Activated naive CD8-positive, alpha-beta T cell treated with anti-CD3 and anti-CD28 coated beads, Interleukin-2, amount 50 U/mL, for 24 hours (primary cell): ENCODE measurements at regions not wholly inside any gene's neighbourhood (a gene's known extent, or its start where the extent isn't known, plus 50 kb on each side); places are given as distances from the start of the nearest gene placed in this dataset.
"Not testable (repeated sequence)": the region's sequence is repeated elsewhere in the genome, so short reads cannot be mapped to it uniquely, and the experiment has no call there.

Source experiments
- ATAC-seq: fragments of 150-1000 bp; cut with Tn5 transposase; one replicate; pipeline ENCODE4 v1.10.0; 2021
- DNase-seq: peaks from one replicate; pipeline ENCODE4 v3.0.0; 2021
- H3K27ac Mint-ChIP-seq: one replicate; pipeline ENCODE4 v1.8.0; 2021; ENCODE audit warnings: mild to moderate bottlenecking, mixed read lengths
- H3K27me3 Mint-ChIP-seq: one replicate; pipeline ENCODE4 v1.8.0; 2021; ENCODE audit warnings: mixed read lengths
- H3K36me3 Mint-ChIP-seq: one replicate; pipeline ENCODE4 v1.8.0; 2021; ENCODE audit warnings: low read depth, mixed read lengths
- H3K4me1 Mint-ChIP-seq: one replicate; pipeline ENCODE4 v1.8.0; 2021; ENCODE audit warnings: mixed read lengths
- H3K4me3 Mint-ChIP-seq: one replicate; pipeline ENCODE4 v1.8.0; 2021; ENCODE audit warnings: mild to moderate bottlenecking, moderate library complexity, mixed read lengths
- H3K9me3 Mint-ChIP-seq: one replicate; pipeline ENCODE4 v1.8.0; 2021; ENCODE audit warnings: mixed read lengths

DNA sequence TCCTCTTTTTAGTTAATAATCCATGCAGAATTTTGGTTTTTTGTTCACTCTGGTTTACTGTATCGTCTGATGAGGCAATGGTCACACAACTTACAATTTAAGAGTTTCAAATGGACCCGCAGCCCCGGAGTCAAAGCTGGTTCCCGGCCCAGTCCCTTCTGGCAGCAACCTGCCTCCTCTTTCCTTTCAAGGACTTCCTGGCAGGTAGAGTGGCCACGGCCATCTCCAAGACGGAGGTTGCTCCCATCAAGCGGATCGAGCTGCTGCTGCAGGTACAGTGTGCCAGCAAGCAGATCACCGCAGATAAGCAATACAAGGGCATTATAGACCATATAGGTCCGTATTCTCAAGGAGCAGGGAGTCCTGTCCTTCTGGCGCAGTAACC is 218.2 kb downstream of the GJA1 start:
- Mint-ChIP-seq H3K9me3 (peaks cover 4% of the 10 kb centered on the region), H3K27ac (no peak overlapping the region), H3K27me3 (no peaks in the 10 kb centered on the region), H3K4me3 (no peak overlapping the region), H3K36me3 (no peaks in the 10 kb centered on the region), H3K4me1 (peaks cover 35% of the 10 kb centered on the region)
- DNase-seq (no peak), ATAC-seq (no peak)

GRCh38 chr6:121657972-121658371 is 222.5 kb downstream of the GJA1 start:
- ATAC-seq (no peak), DNase-seq (no peak)
- Mint-ChIP-seq H3K4me3 (no peak overlapping the region), H3K36me3 (no peaks in the 10 kb centered on the region), H3K4me1 (peaks cover 6% of the 10 kb centered on the region), H3K27ac (no peak overlapping the region), H3K27me3 (no peaks in the 10 kb centered on the region), H3K9me3 (peaks cover 4% of the 10 kb centered on the region)

GRCh38 chr6:121660277-121660676 is 224.8 kb downstream of the GJA1 start:
- Mint-ChIP-seq H3K36me3 (no peaks in the 10 kb centered on the region), H3K4me1 (no peaks in the 10 kb centered on the region), H3K27me3 (no peaks in the 10 kb centered on the region), H3K4me3 (no peak overlapping the region), H3K27ac (no peak overlapping the region), H3K9me3 (peaks cover 7% of the 10 kb centered on the region)
- no peak for ATAC-seq
- no peak for DNase-seq

- no peak overlapping the region for H3K27ac Mint-ChIP-seq
- H3K9me3 Mint-ChIP-seq, result peaks cover 7% of the 10 kb centered on the region
- no peak overlapping the region for H3K4me3 Mint-ChIP-seq
- no peaks in the 10 kb centered on the region for H3K36me3 Mint-ChIP-seq
- H3K4me1 Mint-ChIP-seq, result no peaks in the 10 kb centered on the region
- ATAC-seq (no peak), DNase-seq (no peak)
- no peaks in the 10 kb centered on the region for H3K27me3 Mint-ChIP-seq
These were observed 227.9 kb downstream of the GJA1 start for GRCh38 chr6:121663292-121663810.

GRCh38 chr6:121664158-121664557 is 228.7 kb downstream of the GJA1 start:
- no peaks in the 10 kb centered on the region for H3K4me1 Mint-ChIP-seq
- H3K9me3 Mint-ChIP-seq, result peaks cover 7% of the 10 kb centered on the region
- DNase-seq, result no peak
- no peak overlapping the region for H3K27ac Mint-ChIP-seq
- no peak for ATAC-seq
- H3K4me3 Mint-ChIP-seq, result no peak overlapping the region
- no peaks in the 10 kb centered on the region for H3K36me3 Mint-ChIP-seq
- no peaks in the 10 kb centered on the region for H3K27me3 Mint-ChIP-seq

- ATAC-seq (no peak), DNase-seq (no peak)
- H3K27ac Mint-ChIP-seq, result no peak overlapping the region
- H3K36me3 Mint-ChIP-seq, result no peaks in the 10 kb centered on the region
- no peak overlapping the region for H3K4me3 Mint-ChIP-seq
- peaks cover 7% of the 10 kb centered on the region for H3K9me3 Mint-ChIP-seq
- no peaks in the 10 kb centered on the region for H3K27me3 Mint-ChIP-seq
- H3K4me1 Mint-ChIP-seq, result no peaks in the 10 kb centered on the region
These were observed 231.4 kb downstream of the GJA1 start for GRCh38 chr6:121666814-121667213.

GRCh38 chr6:121668259-121668658 is 232.8 kb downstream of the GJA1 start:
- no peak overlapping the region for H3K27ac Mint-ChIP-seq
- H3K36me3 Mint-ChIP-seq, result no peaks in the 10 kb centered on the region
- no peaks in the 10 kb centered on the region for H3K27me3 Mint-ChIP-seq
- no peaks in the 10 kb centered on the region for H3K4me1 Mint-ChIP-seq
- DNase-seq, result no peak
- H3K4me3 Mint-ChIP-seq, result no peak overlapping the region
- peaks cover 7% of the 10 kb centered on the region for H3K9me3 Mint-ChIP-seq
- no peak for ATAC-seq

DNA sequence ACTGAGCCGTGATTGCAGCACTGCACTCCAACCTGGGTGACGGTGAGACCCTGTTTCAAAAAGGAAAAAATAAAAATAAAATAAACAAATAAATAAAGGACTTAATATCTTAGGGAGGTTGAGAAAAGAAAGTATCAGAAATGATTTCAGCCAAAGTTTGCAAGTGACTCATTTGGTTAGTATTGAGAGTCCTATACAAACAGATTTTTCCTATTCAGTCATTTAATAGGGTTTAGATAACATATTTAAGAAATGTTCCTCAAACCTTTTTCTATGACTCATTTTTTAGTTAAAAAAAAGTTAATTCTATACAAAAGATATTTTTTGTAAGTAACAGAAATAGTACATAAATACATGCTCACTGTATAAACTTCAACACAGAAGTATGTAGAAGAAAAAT is 235.1 kb downstream of the GJA1 start:
- Mint-ChIP-seq H3K27me3 (no peaks in the 10 kb centered on the region), H3K27ac (no peak overlapping the region)
- ATAC-seq, result no peak

DNA sequence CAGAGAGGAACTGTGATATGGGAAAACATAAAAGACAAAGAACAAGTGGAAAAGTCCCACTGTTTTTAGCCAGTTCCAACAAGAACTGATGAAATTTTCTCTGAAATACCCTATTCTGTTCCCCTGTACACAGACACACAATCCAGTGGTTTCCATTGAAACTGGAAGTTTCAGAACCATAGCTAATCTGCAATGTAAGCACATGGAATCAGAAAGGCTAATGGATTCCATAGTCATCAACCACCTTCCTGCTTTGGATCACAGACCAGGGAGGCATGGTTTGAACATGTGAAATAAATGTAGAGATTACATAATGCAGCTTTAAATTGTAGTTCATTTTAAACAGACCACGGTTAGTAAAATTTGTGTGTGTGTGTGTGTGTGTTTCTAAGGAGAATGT is 242.1 kb downstream of the GJA1 start:
- DNase-seq, result no peak
- no peak for ATAC-seq
- no peak overlapping the region for H3K27ac Mint-ChIP-seq
- no peaks in the 10 kb centered on the region for H3K27me3 Mint-ChIP-seq
- H3K4me3 Mint-ChIP-seq, result no peak overlapping the region
- H3K36me3 Mint-ChIP-seq, result no peaks in the 10 kb centered on the region
- no peaks in the 10 kb centered on the region for H3K4me1 Mint-ChIP-seq
- H3K9me3 Mint-ChIP-seq, result no peaks in the 10 kb centered on the region

More for the DNA sequence above, 235.1 kb downstream of the GJA1 start:
- H3K36me3 Mint-ChIP-seq, result no peaks in the 10 kb centered on the region
- H3K4me3 Mint-ChIP-seq, result no peak overlapping the region
- no peaks in the 10 kb centered on the region for H3K9me3 Mint-ChIP-seq
- no peaks in the 10 kb centered on the region for H3K4me1 Mint-ChIP-seq
- no peak for DNase-seq

DNA sequence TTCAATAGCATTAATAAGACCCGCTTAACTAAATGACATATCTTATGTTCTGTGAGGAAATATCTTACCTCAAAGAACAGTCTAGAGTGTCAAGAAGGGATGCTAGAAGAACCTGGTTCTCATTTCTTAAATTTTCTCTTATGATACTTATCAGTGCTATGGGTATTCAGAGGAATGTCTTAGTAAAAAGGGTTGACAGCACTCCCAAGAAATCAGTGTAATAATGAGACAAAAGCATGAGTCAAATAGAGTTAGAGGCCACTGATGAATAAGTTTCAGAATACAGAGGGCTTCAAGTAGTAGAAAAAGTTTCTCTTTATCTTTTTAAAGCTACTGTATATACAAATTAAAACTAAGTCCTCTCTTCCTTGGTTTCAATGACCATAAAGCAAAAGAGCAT is 242.8 kb downstream of the GJA1 start:
- no peaks in the 10 kb centered on the region for H3K27me3 Mint-ChIP-seq
- H3K9me3 Mint-ChIP-seq, result peaks cover under 1% of the 10 kb centered on the region
- no peaks in the 10 kb centered on the region for H3K36me3 Mint-ChIP-seq
- no peak overlapping the region for H3K27ac Mint-ChIP-seq
- no peaks in the 10 kb centered on the region for H3K4me1 Mint-ChIP-seq
- H3K4me3 Mint-ChIP-seq, result no peak overlapping the region
- ATAC-seq (no peak), DNase-seq (no peak)

DNA sequence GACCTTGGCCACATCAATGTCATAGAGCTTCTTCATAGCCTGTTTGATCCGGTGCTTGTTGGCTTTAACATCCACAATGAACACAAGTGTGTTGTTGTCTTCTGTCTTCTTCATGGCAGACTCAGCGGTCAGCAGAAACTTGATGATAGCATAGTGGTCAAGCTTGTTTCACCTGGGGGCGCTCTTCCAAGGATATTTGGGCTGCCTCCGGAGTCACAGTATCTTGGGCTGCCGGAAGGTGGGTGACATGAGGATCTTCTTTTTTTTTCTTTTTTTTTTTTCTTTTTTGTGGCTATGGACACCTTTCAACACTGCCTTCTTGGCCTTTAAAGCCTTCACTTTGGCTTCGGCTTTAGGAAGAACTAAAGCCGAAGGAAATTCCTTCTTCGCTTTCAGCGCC is 244.6 kb downstream of the GJA1 start:
- DNase-seq (no peak), ATAC-seq (no peak)
- no peaks in the 10 kb centered on the region for H3K4me1 Mint-ChIP-seq
- no peaks in the 10 kb centered on the region for H3K36me3 Mint-ChIP-seq
- peaks cover 11% of the 10 kb centered on the region for H3K9me3 Mint-ChIP-seq
- no peak overlapping the region for H3K4me3 Mint-ChIP-seq
- H3K27me3 Mint-ChIP-seq, result no peaks in the 10 kb centered on the region
- no peak overlapping the region for H3K27ac Mint-ChIP-seq

DNA sequence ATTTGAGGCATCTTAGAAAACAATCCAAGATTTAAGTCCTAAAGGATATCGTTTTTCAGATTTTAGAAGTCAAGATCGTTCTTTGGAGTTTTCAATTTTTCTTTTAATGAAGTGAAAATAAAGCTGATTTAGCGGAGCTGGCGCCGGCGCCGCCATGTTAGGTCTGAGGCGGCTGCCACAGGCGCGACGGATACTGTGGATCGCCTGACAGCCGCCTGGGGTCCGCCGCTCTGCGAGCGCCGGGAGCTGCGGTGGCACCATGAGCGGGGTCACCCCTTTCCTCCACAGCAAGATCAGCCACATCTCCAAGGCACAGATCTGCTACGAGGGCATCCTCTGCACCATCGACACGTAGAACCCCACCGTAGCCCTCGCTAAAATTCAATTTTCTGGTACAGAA is 247.2 kb downstream of the GJA1 start:
- Mint-ChIP-seq H3K4me3 (no peak overlapping the region), H3K27me3 (no peaks in the 10 kb centered on the region), H3K27ac (no peak overlapping the region), H3K36me3 (no peaks in the 10 kb centered on the region), H3K4me1 (no peaks in the 10 kb centered on the region), H3K9me3 (peaks cover 13% of the 10 kb centered on the region)
- no peak for ATAC-seq
- no peak for DNase-seq

DNA sequence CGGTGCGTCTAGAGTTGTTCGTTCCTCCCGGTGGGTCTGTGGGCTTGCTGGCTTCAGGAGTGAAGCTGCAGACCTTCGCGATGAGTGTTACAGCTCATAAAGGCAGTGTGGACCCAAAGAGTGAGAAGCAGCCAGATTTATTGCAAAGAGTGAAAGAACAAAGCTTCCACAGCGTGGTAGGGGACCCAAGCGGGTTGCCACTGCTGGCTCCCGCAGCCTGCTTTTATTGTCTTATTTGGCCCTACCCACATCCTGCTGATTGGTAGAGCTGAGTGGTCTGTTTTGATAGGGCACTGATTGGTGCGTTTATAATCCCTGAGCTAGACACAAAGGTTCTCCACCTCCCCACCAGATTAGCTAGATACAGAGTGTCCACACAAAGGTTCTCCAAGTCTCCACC is 250.4 kb downstream of the GJA1 start:
- not testable (repeated sequence) for H3K27me3 Mint-ChIP-seq, H3K36me3 Mint-ChIP-seq, ATAC-seq, H3K27ac Mint-ChIP-seq, DNase-seq, H3K4me3 Mint-ChIP-seq
- Mint-ChIP-seq H3K9me3 (peaks cover 13% of the 10 kb centered on the region), H3K4me1 (peaks cover 12% of the 10 kb centered on the region)

GRCh38 chr6:121686611-121687023 is 251.2 kb downstream of the GJA1 start:
- ATAC-seq, result no peak
- no peaks in the 10 kb centered on the region for H3K27me3 Mint-ChIP-seq

DNA sequence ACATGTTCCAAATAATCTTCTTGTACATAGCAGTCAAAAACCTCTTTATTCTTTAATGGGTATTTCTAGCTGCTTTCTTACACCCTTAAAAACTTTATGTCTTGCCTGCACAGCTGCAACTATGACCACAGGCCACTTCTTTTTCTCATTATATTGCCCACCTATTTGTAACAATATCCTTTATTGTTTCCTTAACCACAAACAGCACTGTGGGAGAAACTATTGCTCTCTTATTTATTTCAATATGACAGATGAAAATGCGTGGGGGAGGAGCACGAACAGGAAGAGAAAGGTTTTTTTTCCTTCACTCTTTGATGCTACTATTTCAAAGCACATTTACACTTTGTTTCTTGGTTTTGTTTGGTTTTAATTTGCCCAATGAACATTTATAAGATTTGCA is 253.5 kb downstream of the GJA1 start:
- H3K27me3 Mint-ChIP-seq, result no peaks in the 10 kb centered on the region
- no peak for ATAC-seq
- no peak overlapping the region for H3K4me3 Mint-ChIP-seq
- no peaks in the 10 kb centered on the region for H3K36me3 Mint-ChIP-seq
- DNase-seq, result no peak
- H3K4me1 Mint-ChIP-seq, result peaks cover 12% of the 10 kb centered on the region
- H3K27ac Mint-ChIP-seq, result no peak overlapping the region
- peaks cover 6% of the 10 kb centered on the region for H3K9me3 Mint-ChIP-seq

More at GRCh38 chr6:121686611-121687023, 251.2 kb downstream of the GJA1 start:
- no peak overlapping the region for H3K4me3 Mint-ChIP-seq
- no peak overlapping the region for H3K27ac Mint-ChIP-seq
- DNase-seq, result no peak
- H3K4me1 Mint-ChIP-seq, result peaks cover 12% of the 10 kb centered on the region
- no peaks in the 10 kb centered on the region for H3K36me3 Mint-ChIP-seq
- peaks cover 13% of the 10 kb centered on the region for H3K9me3 Mint-ChIP-seq

DNA sequence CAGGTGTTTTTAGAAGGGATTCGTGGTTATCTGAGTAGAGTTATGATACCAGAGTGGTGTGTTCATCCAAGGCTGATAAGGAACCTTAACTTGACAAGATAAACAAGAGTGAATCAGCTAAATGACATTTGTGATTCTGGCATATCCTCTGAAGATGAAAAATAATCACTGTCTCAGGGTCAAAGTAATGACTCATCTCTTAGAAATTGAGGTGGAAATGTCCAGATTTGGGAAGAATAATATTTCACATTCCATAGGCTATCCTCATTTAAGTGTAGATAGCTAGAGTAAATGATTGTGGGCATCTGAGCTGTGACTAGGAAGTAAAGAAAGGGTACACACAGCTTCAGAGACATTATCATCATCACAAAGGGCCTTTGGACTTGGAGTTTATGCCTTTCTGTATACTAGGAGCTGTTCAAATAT is 255.7 kb downstream of the GJA1 start:
- no peak overlapping the region for H3K27ac Mint-ChIP-seq
- peaks cover 12% of the 10 kb centered on the region for H3K4me1 Mint-ChIP-seq
- no peaks in the 10 kb centered on the region for H3K9me3 Mint-ChIP-seq
- H3K4me3 Mint-ChIP-seq, result no peak overlapping the region
- ATAC-seq (no peak), DNase-seq (no peak)
- H3K36me3 Mint-ChIP-seq, result no peaks in the 10 kb centered on the region
- H3K27me3 Mint-ChIP-seq, result no peaks in the 10 kb centered on the region
